Stimulated activated CD8-positive, alpha-beta memory T cell treated with anti-CD3 and anti-CD28 coated beads, Interleukin-15, amount 100 ng/mL, for 48 hours (primary cell): ENCODE measurements at regions not wholly inside any gene's neighbourhood (a gene's known extent, or its start where the extent isn't known, plus 50 kb on each side); places are given as distances from the start of the nearest gene placed in this dataset.

Experiments
- DNase-seq, 2 donors: peaks; one replicate each; pipeline ENCODE4 v3.0.0-alpha.2; 2020; ENCODE audit warnings: low read depth in 2 of 2

- no peak for DNase-seq
Observed at GRCh38 chr22:27223317-27224177, 566.2 kb downstream of the MIAT start.

DNA sequence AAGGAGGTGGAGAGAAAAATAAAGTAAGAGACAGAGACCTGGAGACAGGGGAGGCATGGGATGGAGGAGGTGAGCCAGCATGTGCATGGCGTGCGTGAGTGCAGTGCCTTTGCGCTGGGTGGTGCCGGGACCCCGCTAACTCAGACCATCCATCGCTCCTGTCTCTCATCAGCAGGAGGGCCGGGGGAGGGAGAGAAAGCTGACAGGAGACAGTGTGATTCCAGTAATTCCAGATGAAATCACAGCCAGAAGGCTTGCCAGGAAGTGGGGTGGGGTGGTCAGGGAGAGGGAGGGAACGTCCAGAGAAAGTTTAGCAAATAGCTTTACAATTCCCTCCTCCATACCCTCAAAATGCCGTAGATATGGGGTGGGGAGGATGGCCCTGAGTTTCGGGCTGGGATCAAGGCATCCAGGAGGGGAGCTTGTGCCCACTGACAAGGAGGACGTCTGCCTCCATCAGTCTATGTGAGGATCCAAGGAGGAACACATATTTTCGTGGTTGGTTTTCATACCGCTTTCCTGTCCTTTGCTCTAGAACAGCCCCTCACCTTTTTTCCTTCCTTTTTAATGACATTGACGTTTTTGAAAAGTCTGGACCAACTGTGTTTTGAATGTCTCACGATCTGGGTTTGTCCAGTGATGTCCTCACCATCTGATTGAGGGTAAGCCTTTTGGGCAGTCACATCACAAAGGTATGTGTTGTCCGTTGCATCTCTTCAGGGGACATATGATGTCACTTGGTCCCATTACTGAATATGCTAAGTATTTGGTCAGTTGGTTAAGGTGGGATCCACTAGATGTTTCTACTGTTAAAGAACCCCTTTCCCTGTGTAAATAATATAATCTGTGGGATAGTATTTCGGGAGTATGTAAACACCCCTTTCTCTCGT lies 567.3 kb downstream of the MIAT start:
- no peak for DNase-seq

DNA sequence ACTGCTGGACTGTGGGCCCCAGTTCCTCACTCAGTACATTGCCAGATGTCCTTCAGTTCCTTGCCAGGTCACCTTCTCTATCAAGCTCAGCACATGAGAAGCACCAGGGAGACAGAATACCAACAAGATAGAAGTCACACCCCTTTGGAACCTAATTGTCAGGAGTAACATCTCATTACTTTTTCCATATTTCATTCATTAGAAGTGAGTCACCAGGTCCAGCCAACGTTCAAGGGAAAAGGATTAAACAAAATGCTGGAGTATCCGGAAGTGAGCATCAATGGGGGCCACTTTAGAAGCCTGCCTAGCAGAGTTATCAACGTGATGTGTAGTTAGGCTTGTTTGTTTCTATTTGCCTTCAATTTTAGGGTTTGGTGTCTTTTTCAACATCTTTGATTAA lies 569.3 kb downstream of the MIAT start:
- no peak for DNase-seq

DNA sequence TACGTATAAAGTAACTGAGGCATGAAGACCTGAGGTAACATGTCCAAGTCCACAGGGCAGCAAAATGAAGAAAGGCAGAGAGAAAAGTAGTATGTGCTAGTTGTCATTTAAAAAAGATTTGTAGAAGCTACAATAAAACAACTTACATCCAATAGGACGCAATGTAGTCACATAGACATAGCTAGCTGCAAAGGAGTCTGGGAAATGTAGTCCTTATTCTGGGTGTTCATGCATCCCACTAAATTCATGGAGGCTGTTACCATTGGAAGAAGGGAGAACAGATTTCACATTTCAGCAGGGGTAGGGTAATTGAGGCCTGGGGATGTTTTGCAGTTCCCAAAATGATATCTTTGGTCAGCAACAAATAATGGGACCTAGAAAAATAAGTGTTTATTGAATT lies 571.4 kb downstream of the MIAT start:
- DNase-seq = no peak

DNA sequence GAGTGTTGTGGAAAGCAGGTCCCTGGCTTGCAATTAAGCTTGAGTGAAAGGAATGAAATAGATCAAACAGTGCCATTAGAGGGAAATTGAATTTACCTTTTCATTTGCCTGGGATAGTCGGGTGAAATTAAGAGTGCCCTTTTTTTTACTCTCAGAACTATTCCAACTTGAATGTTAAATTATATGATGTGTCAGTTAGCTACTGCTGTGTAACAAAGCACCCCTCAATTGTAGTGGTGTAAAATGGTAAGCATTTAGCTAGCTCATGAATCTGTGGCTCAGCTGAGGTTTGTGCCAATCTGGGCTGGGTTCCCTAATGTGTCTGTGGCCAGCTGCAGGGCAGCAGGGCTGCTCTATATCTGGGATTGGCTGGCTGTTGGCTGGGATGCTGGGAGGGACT lies 571.4 kb downstream of the MN1 start:
- no peak for DNase-seq

GRCh38 chr22:27231266-27231665 lies 570.3 kb downstream of the MN1 start:
- DNase-seq = no peak

- no peak for DNase-seq
Observed at GRCh38 chr22:27232077-27232476, 569.5 kb downstream of the MN1 start.

DNA sequence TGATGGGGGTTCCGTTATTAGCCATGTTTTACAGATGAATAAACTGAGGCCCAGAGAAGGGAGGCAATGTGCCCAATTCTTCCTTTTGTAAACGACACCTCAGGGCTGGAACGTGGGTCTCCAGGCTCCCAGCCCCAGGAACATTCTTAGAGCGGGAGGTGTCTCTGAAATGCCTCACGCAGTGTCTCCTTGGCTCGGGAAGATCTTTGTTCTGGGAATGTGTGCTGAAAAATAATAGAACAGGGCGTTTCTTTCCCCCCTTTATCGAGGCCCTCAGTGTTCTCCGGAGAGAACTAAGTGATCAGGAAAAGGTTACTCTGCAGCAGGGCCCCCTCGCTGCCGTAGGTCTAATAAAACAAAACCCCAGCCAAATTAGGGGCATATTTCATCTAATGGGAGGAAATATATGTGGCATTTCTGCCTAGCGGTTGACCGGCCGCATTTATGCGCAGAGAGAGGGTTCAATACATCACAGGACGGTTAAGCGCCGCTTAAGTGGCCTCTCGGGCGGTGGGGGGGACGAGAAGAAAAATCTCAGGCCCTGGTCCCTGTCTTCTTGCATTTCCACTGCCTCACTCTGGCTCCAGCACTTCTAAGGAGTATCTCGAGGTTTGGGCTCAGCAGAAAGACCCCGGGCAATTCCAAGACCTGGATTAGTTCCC lies 564.3 kb downstream of the MN1 start:
- DNase-seq = no peak

- DNase-seq = no peak
Observed at GRCh38 chr22:27238935-27239510, 562.5 kb downstream of the MN1 start.

DNA sequence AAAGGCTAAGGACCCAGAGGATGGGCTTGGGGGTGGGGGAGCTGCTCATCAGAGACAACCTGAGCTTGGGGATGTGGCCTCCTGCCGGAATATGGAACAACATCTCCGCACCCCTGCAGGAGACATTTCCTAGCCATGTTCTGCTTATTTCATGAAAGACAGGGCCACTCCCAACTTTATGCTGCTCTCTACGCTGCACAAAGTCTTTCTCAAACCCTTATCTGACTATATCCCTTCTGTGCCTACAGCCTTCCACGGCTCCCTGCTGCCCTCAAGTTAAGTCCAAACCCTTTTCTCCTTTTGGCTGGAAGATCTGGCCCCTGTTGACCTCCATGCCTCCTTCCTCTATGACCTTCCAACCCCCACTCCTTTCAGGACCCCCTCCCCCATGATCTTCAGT lies 562.0 kb downstream of the MN1 start:
- DNase-seq = no peak

DNA sequence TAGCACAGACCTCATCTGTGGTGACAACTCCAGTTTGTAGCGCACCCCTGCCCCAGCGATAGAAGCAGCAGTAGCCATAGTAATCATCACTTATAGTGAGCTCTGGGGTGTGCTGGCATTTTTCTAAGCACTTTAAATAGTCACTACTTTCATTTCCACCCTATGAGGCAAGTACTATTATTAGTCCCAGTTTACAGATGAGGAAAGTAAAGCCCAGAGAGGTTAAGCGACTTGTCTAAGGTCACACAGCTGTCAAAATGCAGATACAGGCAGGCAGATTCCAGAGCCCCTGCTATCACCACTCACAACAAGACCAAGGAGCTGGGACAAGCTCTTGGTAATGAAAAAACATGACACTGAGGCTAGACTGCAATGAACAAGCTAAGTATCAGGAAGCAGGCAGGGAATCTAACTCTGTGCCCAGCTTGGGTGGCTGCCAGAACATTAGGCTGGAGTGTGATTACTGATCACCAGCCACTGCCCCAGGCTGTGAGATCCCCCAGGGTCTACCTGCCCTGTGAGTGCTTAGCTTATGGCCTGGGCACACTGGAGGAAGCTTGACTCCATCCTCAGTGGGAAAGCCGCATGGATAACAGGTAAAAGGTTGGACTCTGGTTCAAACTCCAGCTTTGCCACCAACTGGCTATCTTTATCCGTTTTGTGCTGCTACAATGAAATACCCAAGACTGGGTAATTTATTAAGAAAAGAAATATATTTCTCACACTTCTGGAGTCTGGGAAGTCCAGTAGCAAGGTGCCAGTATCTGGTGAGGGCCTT lies 561.1 kb downstream of the MN1 start:
- no peak for DNase-seq

GRCh38 chr22:27241430-27242321 lies 559.9 kb downstream of the MN1 start:
- DNase-seq = no peak

- no peak for DNase-seq
Observed at GRCh38 chr22:27242474-27242873, 559.1 kb downstream of the MN1 start.

DNA sequence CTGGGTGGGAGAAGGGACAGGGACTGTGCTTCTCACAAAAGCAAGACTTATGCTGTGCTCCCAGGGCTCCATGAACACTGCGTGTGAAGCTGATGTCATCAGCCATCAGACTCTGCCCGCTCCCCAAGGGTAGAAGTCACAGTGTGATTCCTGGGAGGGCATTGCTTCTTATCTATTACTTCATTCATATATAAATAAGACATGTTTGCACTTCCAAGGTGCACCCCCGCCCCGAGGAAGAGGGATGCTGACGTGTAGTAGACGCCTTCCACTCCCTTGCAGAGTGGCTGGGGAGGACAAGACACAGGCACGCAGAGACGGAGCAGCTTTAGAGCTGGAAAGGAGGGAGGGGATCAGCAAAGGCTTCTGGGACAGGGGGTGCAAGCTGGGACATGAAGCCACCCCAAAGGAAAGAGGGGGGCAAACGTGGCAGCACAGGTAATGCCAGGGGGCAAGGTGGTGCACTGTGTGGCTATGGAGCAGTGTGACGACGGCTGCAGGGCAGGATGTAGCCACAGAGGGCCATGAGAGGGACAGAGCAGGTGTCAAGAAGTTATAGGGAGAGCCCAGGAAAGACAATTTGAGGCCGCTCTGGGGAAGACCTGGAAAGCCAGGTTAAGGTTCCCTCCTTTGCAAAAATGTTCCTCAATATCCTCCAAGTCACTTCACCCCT lies 558.5 kb downstream of the MN1 start:
- no peak for DNase-seq

DNA sequence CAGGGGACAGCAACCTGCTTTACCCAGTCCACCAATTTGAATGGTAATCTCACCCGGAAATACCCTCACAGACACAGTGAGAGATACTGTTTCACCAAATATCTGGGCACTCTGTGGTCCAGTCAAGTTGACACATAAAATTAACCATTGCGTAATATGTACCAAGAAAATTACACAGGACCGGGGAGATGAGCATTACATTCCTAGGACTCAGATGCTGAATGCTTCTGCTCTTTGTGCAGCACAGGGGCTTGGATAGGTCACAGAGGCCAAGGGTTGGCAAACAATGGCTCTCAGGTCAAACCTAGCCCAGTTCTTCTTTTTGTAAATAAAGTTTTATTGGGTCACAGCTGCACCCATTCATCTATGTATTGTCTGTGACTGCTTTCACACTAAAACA lies 557.2 kb downstream of the MN1 start:
- DNase-seq = no peak

- DNase-seq = no peak
Observed at GRCh38 chr22:27245056-27245455, 556.5 kb downstream of the MN1 start.

- no peak for DNase-seq
Observed at GRCh38 chr22:27246558-27246957, 555.0 kb downstream of the MN1 start.

DNA sequence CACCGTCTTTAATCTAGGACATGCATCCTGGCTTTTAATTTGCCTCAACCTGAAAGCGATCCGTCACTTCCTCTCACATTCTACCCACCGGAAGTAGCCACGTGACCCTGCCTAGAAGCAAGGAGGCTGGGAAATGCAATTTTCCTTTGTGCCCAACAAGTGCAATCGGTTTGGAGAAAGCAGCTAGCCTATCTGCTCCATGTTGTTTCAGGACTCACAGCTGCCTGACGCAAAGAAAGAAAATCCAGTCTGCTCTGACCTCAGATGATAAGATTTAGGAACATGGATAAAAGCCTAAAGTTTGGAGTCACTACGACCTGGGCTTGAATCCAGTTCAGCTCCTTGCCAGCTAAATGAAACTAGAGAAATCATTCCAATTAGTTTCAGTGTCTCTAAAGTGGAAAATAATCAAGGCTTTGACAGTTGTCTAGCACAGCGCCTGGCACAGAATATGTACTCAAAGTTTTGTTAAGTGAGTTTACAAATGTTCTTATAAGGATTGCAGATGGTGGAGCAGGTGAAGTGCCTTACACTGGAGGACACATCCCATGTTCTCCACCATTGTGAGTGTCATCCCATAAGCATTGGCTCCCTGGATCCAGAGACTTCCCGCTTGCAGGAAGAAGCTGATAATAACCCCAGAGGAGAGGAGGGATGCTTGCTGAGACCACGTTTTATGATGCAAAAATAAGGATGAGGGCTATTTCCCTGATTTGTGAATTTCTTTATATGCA lies 553.7 kb downstream of the MN1 start:
- DNase-seq = no peak

- no peak for DNase-seq
Observed at GRCh38 chr22:27250418-27250817, 551.1 kb downstream of the MN1 start.
